GM18873 (cell line): ENCODE measurements at regions not wholly inside any gene's neighbourhood (a gene's known extent, or its start where the extent isn't known, plus 50 kb on each side); places are given as distances from the start of the nearest gene placed in this dataset.
A peak's percentile ranks its signal among the peaks of the same experiment; 100 is the strongest.

ENCODE experiments used
- ATAC-seq: cut with Tn5 transposase; IDR thresholded peaks from one replicate; pipeline ENCODE4 v1.9.1; 2021; ENCODE audit warnings: mild to moderate bottlenecking, moderate library complexity, moderate number of reproducible peaks; ENCODE audit not compliant: unreplicated experiment, low FRiP score

DNA sequence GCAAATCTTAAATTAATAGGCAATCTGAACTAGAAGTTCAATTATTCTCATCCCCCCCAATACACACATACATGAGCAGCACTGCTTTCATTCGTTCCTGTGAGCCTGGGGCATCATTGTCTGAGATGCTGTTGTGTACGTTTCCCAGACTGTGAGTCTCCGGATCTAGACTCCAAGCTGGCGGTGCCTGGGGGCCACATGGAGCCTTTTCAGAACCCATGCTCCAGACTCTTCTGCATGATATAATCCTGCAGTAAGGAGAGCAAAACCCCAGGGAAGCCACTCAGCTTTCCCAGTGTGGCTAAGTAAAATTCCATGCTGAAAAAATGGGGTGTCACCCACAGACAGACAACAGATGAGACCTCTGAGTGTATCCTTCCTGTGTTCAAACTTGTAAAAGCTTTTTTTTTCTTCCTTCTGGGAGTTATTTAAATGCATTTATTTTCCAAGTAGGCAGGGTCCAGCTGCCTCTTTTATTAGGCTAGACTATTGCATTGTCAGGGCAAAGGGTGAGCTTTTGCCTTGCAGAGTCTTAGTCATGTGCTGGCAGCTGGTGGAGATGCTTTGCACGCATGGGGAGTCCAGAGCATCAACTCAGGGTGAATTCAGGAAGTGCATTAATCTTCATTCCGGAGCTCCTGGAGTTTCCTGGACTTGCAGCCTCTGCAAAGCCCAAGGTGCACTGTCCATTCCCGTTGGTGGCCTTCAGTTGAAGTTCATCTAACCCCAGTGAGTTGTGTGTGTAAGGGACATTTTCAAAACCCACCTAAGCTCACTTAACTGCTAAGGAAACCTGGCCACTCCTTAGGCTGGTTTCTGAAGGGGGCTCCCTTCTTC, 185.7 kb upstream of the ADO start:
- ATAC-seq = no peak

DNA sequence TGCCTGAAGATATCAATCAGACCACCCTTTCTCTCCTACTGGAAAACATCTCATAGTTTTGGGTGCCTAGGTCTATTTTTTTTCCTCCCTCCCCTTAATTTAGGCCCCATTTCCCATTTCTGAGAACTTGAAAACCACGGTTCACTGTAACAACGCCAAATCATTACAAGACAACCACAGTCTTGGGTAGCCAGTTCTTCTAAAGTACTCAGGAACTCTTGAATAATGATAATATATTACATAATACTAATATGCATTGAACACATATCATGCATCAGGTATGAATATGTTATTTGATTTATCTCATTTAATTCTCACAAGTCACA, 185.1 kb upstream of the ADO start:
- no peak for ATAC-seq

DNA sequence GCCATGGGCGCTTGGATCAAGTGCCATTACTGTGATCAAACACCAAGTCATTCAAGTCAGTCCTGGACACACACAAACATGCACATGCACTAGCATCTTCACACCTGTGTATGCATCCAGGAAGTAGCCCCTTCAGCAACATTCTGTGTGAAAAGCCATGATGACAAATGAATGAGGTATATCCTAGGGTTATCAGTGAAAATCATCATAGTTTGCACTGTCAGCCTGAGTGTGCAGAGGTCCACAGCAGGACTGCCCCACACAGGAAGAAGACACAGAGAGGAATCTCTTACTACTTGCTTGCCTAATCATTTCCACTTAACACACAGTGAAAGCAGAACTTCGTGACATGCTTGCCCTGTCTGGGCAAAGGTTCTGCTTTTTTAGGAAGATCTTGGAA, 184.0 kb upstream of the ADO start:
- ATAC-seq = no peak

DNA sequence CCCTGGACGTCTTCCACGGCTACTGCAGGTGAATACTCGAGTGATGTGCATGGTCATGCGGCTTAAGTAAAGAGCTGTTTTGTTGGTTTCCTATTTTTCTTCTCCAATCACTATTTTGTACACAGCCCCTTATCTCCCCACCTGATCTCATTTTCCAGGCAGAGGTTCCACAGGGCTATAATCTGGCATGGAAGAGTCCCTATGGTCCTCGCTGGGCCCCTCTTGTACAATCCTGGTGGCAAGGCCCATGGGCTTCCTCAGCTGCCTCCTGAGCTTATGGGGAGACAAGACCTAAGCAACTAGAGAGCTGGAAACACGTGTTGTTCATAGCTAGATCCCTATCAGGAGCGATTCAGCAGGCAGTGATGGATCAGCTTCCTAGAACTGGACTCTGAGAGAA, 181.3 kb upstream of the ADO start:
- ATAC-seq = no peak

DNA sequence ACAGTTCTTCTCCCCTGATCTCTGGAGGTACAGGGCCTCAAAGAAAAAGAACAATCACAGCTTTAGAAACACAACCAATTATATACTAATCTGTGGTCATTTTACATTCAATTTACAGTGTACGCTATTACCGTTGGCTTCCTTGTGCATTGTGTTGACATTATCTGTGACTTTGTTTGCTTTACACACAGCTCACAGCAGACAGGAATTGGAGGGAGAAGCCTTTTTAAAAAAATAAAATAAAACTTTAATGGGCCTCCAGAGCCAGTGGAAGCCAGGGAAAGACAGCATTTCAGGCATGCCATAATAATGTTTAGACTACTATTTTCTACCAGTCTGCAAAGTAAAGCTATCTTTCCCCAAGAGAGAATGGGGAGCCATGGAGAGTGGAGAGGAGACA, 179.0 kb upstream of the ADO start:
- ATAC-seq = no peak

DNA sequence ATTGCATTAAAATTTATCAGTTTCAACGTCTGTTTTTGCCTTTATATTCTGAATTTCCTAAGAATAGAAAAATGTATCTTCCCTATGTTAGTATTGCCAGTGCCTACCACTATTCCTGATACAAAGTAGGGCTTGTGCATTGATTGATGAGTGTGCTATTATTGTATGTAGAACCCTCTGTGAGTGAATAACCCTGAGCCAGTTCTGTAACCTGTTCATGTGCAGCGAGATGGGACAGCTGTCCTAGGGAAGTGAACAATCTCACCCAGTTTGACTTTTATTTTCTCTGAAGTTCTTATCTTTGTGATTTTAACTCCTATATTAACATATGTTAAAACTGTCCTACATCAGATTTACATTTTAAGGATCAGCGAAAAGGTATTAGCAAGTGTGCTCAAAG, 178.4 kb upstream of the ADO start:
- no peak for ATAC-seq

DNA sequence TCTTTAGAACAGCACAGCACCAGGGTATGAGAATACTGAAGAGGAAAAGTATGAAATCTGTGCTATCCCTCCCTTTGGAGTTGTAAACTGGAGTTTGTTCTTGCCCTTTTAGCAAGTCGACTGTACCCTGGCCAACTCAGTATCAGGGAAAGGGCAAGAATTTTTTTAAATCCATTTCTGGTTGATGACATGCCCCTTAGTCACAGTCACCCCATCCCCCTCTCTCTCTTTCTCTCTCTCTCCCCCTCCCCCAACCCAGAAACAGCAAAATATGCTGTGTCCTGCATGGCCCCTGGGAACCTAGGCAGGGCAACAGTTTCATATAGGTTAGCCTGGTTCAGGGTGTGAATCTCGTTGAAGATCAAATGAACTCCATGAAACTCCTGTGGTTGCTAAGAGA, 177.7 kb upstream of the ADO start:
- ATAC-seq = no peak

DNA sequence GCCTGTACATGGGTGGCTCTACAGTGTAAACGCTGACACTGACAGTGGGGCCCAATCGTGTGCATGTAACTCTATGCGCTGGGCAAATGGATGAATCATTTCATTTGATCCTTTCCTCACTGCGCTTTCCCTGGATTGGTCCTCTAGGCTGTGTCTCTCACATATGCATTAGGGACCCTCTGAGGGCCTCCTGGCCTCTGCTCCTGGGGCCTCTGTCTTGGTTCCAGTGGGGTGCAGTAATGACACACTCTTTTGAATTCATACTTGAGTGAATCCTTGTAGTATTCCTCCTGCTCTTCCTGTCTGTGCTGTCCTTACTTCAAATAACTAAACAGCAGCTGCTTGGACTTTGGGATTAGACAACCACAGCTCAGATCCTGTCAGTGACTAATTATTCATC, 176.5 kb upstream of the ADO start:
- no peak for ATAC-seq

DNA sequence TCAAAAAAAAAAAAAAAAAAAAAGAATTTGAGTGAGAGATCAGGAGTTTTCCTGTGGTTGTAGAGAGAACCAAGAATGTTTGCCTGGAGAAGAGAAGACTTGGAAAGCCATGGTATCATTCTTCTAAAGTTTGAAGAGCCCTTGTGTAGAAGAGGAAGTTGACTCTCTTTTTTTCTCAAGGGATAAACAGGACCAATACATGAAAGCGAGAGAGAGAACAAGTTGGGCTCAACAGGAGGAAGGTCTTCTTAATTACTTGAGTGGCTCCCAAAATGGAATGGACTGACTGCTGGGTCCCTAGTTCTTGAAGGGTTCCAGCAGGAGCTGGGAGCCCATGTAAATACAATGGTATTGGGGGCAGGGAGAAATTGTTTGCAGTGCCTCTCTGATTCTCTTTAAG, 173.3 kb upstream of the ADO start:
- no peak for ATAC-seq

DNA sequence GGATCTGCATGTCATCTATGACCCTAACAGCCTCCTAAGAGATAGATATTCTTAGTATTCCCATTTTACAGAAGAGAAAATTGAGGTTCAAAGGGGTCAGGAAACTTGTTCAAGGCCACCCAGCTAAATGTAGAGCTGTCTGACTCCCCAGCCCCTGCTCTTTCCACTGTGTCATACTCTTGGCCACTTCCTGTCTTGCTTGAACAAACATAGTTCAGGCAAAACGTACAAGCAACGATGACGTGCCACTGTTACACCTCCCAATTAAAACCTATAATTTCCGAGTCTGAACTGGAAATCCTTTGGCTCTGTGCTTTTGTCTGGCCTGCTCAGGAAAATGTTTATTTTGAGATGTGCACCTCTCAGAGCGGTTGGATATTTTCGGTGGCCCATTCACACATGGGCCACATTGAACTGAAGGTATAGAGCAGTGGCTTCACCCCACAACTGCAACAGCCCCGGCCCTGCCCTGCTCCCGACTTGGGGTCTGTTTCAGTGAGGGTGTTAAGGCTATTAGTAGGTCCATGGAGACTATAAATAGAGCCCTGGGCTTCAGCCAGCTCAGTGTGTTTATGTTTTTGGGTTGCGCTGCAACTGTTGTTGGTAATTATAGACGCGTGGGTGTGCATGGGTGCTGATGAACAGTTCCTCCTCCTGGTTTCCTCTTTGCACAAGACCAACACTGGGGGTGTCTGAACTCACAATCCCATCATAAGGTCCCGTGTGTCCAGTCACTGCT, 172.3 kb upstream of the ADO start:
- peak; percentile 72 for ATAC-seq

DNA sequence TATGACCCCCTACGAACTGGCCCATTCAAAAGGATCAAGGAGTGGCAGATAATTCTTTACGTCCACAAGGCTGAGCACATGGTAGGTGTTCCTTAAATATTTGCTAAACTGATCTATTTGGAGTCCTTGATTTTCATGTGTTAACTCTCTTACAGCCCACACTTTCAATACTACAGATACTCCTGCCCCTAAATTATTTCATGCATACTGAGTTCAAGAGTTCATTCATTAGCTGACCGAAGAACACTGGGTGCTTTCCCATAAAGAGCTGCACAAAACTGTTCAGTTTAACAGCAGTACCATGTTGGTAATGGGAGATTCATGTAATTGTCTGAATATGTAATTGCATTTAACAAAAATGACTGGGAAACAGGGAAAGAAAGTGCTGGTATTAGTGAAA, 170.5 kb upstream of the ADO start:
- ATAC-seq = no peak

DNA sequence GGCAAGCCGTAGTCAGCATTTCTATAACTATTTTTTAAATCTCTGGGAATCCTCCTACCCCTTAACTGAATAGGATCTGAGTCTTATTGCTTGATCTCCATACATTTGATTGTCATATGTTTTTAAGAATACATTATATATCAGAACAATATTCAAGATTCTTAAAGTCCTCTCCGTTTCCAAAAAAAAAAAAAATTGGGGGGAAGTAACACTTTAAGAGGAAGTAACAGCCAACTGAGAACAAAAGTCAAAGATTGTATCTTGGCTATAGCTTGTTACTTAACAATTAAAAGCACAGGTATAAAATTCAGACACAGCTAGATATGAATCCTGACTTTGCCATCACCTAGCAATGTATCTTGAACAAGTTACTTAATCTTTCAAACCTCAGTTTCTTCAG, 169.9 kb upstream of the ADO start:
- no peak for ATAC-seq

DNA sequence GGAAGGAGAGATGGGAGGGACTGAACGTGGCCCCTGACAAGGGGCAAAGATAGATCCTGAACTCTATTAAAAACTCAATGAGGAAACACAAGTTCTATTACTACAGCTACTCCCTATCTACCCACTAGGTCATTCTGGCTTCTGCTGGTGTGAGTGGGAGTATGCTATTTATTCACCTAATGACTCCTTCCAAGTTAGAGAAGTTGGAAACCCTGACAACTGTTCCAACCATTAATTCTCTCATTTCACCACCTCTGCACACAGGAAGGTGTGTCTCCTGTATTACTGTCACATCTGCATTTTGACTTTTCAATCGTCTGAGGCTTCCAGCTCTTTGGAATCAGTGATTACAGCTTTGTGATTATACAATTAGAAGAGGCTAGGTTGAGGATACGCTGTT, 169.4 kb upstream of the ADO start:
- no peak for ATAC-seq

DNA sequence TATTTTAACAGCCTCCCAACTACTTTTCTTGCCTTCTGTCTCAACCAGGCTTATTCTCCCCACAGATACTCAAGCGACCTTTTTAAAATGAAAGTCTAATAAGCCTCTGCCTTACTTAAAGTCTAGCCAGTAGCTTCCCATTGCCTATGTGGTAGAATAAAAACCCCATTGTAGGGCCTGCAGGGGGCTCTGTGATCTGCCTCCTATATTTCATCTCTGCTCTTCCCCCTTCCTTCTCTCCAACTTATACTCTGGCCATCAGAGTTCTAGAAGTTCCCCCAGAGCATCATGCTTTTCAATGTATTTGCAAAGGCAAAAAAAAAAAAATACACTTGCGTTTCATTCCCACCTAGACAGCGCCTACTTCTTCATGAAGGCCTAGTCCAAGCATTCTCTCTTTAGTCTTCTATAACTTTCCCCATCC, 167.7 kb upstream of the ADO start:
- no peak for ATAC-seq

DNA sequence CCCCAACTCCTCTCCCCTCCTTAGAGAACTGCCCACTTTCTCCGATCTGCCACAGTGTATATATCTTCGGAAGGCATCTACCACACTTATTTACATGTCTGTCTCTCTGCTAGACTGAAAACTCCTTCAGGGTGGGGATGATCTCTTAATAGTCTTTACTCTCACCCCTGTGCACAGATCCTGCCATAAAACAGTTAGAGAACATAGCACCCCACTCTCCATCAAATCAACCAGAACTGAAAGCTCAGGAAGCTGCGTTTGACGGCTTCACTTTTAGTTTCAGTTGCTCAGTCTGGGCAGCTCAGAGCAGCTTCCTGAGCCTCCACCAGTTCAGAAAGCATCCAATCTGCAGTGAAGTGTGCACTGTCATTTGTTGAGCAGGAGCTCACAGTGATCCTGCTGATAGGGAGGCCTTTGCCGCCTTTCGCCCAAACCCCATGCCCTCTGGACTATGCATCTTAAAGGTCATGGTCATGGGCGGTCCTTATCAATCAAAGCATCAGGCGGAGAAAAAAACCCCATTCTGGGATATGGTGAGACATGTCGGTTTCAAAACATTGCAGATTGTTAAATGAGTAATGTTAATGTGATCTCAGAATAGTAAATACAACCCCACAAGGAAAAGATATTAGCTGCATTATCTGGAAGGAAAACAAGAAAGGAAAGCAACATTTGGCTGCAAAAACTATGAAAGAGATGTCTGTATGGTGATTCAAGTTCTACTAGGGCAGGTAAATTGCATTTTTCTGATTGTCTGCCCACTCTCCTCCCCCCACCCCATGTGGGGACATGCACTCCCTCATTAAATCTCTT, 167.1 kb upstream of the ADO start:
- ATAC-seq = peak; percentile 71

DNA sequence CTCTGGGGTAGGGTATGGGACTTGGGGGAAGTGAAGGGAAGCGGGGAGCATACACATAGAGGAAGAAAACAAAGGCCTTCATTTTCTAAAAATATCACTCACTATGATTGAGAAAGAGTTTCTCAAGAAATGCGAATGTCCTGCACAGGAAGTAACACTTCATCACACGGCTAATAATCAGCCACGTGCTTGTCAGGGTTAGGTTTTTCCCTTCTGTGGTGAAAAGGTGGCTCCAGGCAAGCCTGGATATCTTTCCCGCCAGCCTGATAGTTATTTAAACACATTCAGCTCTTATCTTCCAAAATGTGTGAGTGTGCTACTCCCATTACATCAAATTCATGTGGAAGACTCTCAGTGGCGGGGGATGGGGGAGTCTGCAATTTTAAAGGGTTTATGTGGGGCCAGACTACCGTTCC, 166.4 kb upstream of the ADO start:
- ATAC-seq = peak; percentile 31

DNA sequence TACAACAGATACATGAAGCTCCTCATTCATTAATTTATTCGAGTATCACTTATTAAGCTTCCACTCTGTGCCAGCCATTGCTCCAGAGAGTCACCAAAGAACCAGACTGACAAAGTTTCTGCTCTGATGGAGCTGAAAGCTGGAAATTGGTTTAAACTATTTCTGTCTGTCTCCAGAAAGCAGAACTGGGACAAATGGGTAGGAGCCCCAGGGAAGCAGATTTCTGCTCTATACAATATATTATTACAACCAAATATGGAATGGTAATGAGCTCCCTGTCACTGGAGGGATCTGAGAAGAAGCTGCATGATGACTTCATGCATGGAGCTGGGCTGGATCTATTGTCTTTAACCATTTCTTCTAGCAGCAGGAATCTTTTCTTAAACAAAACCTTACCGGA, 165.4 kb upstream of the ADO start:
- ATAC-seq = no peak

DNA sequence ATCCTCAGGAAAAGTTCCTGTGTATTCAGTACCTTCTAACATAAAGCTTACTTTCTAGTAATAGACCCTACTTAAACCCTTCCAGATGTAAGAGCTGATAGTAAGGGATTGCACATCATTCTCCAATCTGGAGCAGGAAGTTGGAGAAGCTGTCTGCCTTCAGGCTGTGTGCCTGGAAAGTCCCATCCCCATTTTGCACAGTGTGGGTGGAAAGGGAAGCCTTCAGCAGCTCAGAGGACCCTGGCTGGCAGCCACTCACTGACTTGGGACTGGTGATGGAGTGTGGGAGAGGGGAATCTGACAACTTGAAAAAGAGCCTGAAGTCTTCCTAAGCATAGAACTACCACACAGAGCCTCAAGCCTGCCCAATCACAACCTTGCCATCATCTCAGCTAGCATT, 164.1 kb upstream of the ADO start:
- ATAC-seq = no peak

DNA sequence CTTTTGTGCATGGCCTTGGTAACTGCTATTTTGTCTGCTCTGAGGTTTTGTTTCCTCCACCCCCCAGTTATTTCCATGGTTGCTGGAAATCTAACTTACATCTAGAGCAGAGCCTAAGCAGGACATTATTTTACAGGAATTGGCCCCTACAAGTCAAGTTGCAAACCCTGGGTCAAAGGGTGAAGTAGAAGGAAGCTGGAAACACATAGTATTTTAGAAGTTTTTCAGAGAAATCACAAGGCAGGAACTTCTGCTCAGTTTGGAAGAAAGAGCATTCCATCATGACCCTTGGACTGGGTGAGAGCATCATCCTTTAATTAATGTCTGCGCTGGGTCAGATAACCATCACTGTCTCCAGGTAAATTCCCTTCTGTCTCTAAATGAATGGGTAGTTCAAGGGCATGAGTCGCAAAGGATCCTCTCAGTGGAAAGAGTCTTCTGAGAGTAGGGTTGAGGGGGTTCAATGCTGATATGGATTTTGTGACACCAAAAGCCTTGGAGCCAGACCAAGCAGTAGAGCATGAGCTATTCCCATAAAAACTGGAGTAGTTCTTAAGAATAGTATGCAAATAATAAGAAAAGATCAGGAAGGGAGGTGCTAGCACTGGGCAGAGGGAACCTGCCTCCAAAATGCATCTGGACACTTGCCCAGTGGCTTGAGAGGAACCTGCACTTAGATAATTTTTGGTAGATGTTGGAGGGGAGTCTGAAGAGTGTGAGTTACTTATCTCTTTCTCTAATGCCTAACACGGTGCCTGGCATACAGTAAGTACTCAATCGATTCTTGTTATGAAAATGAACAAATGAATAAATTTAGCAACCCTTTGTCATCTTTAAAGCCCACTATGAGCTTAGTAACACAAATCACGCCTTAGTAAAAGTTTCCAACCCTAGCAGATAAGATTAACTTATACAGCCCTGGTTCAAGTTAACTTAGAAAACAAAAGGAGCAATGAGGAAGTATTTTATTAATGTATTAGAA, 160.6 kb upstream of the ADO start:
- ATAC-seq = no peak

DNA sequence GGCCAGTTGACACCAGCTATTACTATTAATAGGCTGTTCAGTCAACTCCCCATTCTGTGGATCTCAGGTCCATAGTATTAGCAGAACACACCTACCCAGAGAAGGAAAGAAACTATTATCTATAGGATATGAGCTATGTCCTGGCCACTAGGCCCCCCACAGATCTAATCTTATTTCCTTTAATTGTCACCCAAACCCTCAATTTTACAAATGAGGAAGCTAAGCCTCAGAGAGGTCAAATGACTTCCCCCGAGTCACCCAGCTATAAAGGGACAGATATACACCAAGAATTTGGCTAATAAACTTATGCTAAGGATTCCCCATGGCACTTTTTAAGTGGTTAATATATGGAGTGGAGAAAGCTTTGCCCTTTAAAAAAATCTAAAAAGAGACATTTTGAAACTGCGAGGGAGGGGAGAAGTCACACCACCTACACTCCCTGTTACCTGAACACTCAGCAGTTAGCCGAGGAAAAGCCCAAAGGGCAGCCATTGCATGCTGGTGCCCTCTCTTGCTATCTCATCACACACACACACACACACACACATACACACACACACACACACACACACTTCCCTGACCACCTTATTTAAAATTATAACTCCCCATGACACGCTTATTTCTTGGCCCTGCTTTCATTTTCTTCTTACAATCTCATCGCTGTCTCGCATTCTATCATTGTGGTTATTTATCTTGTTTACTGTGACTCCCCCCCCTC, 157.0 kb upstream of the ADO start:
- ATAC-seq = no peak
